ENCODE measurements at regions not wholly inside any gene's neighbourhood (a gene's known extent, or its start where the extent isn't known, plus 50 kb on each side); places are given as distances from the start of the nearest gene placed in this dataset.

DNA sequence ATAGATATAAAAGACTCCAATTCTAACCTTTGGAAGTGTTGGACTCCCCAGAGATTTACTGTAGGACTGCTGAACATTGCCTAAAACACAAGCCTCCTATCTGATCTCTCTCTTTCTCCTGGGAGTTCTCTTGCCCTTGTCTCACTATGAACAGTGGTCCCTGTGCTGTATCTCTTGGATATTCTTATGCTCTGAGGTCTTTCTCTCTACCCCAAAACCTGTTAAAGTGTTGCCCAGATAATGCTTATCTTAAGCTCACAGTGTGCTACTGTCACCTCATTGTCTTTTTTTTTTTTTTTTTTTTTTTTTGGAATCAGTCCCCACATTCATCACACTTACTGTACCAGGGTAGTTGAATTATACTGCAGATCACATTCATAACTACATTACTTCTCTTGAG lies 131.0 kb upstream of the CBLB start:
- Histone ChIP-seq H3K4me2 (ENCODE audit: low read length) (no peak overlapping the region), H2AFZ (ENCODE audit: low read depth, low read length) (no peak overlapping the region), H3K4me3 (ENCODE audit: low read length) (no peak overlapping the region), H3K9ac (ENCODE audit: low read length) (no peak overlapping the region), H3K36me3 (replicated peaks; ENCODE audit: low read depth, low read length) (no peaks in the 10 kb centered on the region), H3K79me2 (ENCODE audit: low read length) (no peaks in the 10 kb centered on the region), H3K27ac (ENCODE audit: low read length) (no peak overlapping the region), H3K27me3 (ENCODE audit: low read depth, low read length) (no peaks in the 10 kb centered on the region), H4K20me1 (ENCODE audit: insufficient read depth, low read length) (no peaks in the 10 kb centered on the region), H3K4me1 (ENCODE audit: low read length) (no peaks in the 10 kb centered on the region), H3K9me3 (ENCODE audit: insufficient read depth, low read length) (no peaks in the 10 kb centered on the region)
- TF ChIP-seq, protein P1, sequence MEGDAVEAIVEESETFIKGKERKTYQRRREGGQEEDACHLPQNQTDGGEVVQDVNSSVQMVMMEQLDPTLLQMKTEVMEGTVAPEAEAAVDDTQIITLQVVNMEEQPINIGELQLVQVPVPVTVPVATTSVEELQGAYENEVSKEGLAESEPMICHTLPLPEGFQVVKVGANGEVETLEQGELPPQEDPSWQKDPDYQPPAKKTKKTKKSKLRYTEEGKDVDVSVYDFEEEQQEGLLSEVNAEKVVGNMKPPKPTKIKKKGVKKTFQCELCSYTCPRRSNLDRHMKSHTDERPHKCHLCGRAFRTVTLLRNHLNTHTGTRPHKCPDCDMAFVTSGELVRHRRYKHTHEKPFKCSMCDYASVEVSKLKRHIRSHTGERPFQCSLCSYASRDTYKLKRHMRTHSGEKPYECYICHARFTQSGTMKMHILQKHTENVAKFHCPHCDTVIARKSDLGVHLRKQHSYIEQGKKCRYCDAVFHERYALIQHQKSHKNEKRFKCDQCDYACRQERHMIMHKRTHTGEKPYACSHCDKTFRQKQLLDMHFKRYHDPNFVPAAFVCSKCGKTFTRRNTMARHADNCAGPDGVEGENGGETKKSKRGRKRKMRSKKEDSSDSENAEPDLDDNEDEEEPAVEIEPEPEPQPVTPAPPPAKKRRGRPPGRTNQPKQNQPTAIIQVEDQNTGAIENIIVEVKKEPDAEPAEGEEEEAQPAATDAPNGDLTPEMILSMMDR (IDR thresholded peaks at IDR 0.05; ENCODE audit: low read depth, low read length), result no peak
- no peak for TF ChIP-seq EZH2phosphoT487 (IDR thresholded peaks at IDR 0.05; ENCODE audit: low read depth)

DNA sequence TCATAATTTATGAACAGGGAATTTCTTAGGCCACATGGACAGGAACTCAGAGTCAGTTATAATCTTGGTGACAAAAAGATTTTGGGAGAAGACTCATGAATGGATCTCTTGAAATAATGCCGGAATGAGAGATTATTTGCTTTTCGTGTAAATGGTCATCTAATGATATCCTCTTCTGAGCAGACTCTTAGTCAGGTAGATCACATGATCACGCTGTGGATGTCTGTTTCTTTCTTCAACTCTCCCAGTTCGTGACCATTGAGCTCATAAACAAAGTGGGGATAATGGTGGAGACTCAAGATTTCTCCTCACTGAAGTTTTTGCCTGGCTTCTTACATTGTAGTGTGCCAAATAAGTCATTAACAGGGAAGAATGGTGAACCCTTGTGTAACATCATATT lies 133.1 kb upstream of the CBLB start:
- H3K4me3 ChIP-seq (ENCODE audit: low read length), result no peak overlapping the region
- TF ChIP-seq, protein P1 (IDR thresholded peaks at IDR 0.05; ENCODE audit: low read depth, low read length), result no peak
- TF ChIP-seq EZH2phosphoT487 (IDR thresholded peaks at IDR 0.05; ENCODE audit: low read depth), result no peak
- no peak overlapping the region for H3K9ac ChIP-seq (ENCODE audit: low read length)
- no peak overlapping the region for H3K27ac ChIP-seq (ENCODE audit: low read length)
- no peaks in the 10 kb centered on the region for H3K79me2 ChIP-seq (ENCODE audit: low read length)
- H3K36me3 ChIP-seq (replicated peaks; ENCODE audit: low read depth, low read length), result no peaks in the 10 kb centered on the region
- H2AFZ ChIP-seq (ENCODE audit: low read depth, low read length), result no peak overlapping the region
- H3K9me3 ChIP-seq (ENCODE audit: insufficient read depth, low read length), result no peaks in the 10 kb centered on the region
- H3K4me1 ChIP-seq (ENCODE audit: low read length), result no peaks in the 10 kb centered on the region
- no peaks in the 10 kb centered on the region for H3K27me3 ChIP-seq (ENCODE audit: low read depth, low read length)
- H3K4me2 ChIP-seq (ENCODE audit: low read length), result no peak overlapping the region
- H4K20me1 ChIP-seq (ENCODE audit: insufficient read depth, low read length), result no peaks in the 10 kb centered on the region

DNA sequence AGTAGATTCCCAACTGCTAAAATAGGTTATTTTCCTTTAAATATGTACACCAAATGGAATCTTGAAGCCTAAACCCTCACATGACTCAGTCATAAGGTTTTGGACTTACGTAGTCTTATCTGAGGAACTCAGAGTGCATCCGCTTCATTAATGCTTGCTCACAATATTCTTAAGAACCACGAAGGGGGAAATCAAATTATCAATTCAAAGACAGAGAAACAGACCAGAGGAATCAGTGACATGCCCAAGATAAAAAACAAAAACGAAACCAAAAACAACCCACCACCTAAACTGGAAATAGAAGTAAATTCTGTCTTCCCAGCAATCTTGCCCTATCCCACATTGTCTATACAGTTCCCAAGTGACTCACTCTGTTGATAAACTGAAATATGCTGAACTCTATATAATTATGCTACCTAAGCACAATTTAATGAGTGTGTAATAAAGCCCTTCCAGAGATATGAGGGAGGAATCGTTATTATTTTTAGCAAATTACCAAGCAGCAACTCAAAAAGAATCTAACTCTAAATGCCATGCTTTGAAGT lies 135.4 kb upstream of the CBLB start:
- Histone ChIP-seq H3K4me2 (ENCODE audit: low read length) (no peak overlapping the region), H3K36me3 (replicated peaks; ENCODE audit: low read depth, low read length) (no peaks in the 10 kb centered on the region), H3K4me3 (ENCODE audit: low read length) (no peak overlapping the region), H2AFZ (ENCODE audit: low read depth, low read length) (no peak overlapping the region), H3K79me2 (ENCODE audit: low read length) (no peaks in the 10 kb centered on the region), H4K20me1 (ENCODE audit: insufficient read depth, low read length) (no peaks in the 10 kb centered on the region), H3K27ac (ENCODE audit: low read length) (no peak overlapping the region), H3K9me3 (ENCODE audit: insufficient read depth, low read length) (no peaks in the 10 kb centered on the region), H3K4me1 (ENCODE audit: low read length) (no peaks in the 10 kb centered on the region), H3K27me3 (ENCODE audit: low read depth, low read length) (no peaks in the 10 kb centered on the region), H3K9ac (ENCODE audit: low read length) (no peak overlapping the region)
- TF ChIP-seq, protein P1 (IDR thresholded peaks at IDR 0.05; ENCODE audit: low read depth, low read length), result no peak
- no peak for TF ChIP-seq EZH2phosphoT487 (IDR thresholded peaks at IDR 0.05; ENCODE audit: low read depth)

DNA sequence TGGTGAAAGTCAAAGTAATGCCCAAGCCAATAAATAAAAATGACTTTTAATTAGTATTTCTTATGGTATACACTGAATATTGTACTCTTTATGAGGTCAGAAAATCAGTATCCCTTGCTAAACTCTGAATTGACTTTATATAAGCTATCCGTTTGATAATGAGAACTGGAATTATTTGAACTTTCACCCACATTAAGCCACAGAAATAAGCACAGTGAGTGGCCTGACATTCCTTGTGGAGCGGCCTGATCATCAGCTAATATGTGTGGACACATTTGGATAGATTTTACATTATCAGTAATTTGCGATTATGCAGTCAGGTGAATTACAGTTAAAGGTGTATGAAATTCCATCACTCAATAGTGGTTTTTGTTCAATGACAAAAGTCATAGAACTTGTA lies 136.0 kb upstream of the CBLB start:
- Histone ChIP-seq H3K36me3 (replicated peaks; ENCODE audit: low read depth, low read length) (no peaks in the 10 kb centered on the region), H3K9me3 (ENCODE audit: insufficient read depth, low read length) (no peaks in the 10 kb centered on the region), H4K20me1 (ENCODE audit: insufficient read depth, low read length) (no peaks in the 10 kb centered on the region), H3K27ac (ENCODE audit: low read length) (no peak overlapping the region), H2AFZ (ENCODE audit: low read depth, low read length) (no peak overlapping the region), H3K27me3 (ENCODE audit: low read depth, low read length) (no peaks in the 10 kb centered on the region), H3K4me3 (ENCODE audit: low read length) (no peak overlapping the region), H3K9ac (ENCODE audit: low read length) (no peak overlapping the region), H3K4me2 (ENCODE audit: low read length) (no peak overlapping the region), H3K4me1 (ENCODE audit: low read length) (no peaks in the 10 kb centered on the region), H3K79me2 (ENCODE audit: low read length) (no peaks in the 10 kb centered on the region)
- TF ChIP-seq EZH2phosphoT487 (IDR thresholded peaks at IDR 0.05; ENCODE audit: low read depth), result no peak
- TF ChIP-seq, protein P1 (IDR thresholded peaks at IDR 0.05; ENCODE audit: low read depth, low read length), result no peak
